ENCODE measurements at regions not wholly inside any gene's neighbourhood (a gene's known extent, or its start where the extent isn't known, plus 50 kb on each side); places are given as distances from the start of the nearest gene placed in this dataset.
A peak's percentile ranks its signal among the peaks of the same experiment; 100 is the strongest.
"Not testable (repeated sequence)": the region's sequence is repeated elsewhere in the genome, so short reads cannot be mapped to it uniquely, and the experiment has no call there.

DNA sequence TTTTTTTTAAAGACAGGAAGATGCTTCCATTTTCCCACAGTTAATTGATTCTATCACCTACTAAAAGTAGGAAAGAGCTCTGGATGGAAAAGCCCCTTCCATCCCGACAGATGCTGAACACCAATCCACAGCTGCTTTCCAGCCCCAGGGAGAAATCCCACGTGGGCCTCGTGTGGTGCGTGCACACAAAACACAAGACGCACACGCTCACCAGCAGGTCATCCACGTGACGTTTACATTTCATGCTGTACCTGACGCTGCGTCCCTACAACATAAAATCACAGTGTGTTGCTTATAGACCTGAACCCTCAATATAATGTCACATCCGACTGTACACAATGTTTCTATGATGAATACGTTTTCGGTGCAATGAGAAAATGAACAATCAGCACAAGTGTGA lies 50.2 kb upstream of the DACT2 start:
- DNase-seq (ENCODE audit: low read depth), result no peak

GRCh38 chr6:168370310-168370991 lies 50.9 kb upstream of the DACT2 start:
- peak; percentile 11 for DNase-seq (ENCODE audit: low read depth)

DNA sequence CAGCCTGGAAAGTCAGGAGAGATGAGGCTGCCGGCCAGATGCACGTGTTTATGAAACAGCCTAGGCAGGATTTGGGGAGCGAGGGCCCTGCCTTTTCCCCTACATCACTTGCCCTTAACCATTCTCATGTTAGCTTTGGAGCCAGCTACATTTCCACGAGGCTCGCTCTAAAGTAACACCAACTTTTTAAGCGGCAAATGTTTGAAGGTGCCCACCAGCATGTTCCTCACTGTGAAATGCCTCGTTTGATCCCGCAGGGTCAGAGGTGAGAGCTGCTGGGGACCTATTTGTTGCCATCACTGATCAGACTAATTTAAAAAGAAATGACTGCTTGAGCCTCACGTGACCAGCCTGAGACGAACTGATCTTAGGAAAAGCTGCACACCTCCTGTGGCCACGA lies 51.6 kb upstream of the DACT2 start:
- no peak for DNase-seq (ENCODE audit: low read depth)

DNA sequence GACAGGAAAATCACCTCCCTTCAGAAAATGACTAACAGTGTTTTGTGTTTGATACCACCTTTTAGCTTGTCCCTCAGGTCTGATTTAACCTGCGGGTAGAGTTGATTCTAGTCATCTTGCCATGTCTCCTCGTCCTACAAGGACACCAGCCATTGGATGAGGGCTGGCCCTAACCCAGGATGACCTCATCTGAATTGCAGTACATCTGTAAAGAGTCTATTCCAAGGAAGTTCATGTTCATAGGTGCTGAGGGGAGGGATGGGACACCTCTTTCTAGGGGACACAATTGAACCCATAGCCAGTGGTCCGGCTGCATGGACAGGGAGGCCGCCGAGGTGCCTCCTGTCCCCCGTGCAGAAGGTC lies 52.0 kb upstream of the DACT2 start:
- no peak for DNase-seq (ENCODE audit: low read depth)

- DNase-seq (ENCODE audit: low read depth), result no peak
These were observed 52.6 kb upstream of the DACT2 start for GRCh38 chr6:168371981-168372711.

DNA sequence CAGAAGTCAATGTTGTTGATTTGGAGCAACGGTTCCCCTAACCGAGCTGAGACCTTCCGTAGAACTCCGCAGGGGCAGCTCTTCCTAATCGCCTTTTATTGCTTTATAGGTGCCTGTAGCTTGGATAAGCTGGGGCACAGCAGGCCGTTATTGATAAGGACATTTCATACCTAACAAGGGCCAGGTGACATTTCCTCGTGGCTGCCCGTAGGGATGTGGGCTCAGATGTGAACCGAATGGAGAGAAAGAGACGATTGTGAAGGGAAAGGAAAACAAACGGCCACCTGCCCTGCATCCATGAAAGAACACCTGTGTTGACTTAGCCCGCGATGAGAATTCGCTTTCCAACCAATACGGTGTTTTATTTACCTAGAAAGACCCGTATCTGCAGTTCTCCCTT lies 53.3 kb upstream of the DACT2 start:
- no peak for DNase-seq (ENCODE audit: low read depth)

DNA sequence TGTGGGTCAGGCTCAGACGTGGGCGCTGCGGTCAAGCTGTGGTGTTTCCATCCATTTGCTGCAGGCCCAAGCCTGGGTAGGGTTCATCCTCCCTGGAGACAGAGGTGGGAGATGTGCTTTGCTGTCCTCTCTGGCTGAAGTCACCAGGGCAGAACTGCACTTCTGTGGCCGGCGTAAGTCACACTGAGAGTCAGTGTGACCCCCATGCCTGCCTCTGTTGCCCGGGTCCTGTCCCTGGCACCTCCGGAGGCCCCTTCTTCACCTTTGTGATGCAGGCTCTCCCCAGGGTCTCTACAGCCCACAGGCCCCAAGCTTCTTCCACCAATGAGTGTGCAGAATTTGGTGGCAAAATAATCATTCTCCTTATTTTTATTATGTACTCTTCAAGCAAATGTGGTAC lies 53.8 kb upstream of the DACT2 start:
- DNase-seq (ENCODE audit: low read depth), result no peak

DNA sequence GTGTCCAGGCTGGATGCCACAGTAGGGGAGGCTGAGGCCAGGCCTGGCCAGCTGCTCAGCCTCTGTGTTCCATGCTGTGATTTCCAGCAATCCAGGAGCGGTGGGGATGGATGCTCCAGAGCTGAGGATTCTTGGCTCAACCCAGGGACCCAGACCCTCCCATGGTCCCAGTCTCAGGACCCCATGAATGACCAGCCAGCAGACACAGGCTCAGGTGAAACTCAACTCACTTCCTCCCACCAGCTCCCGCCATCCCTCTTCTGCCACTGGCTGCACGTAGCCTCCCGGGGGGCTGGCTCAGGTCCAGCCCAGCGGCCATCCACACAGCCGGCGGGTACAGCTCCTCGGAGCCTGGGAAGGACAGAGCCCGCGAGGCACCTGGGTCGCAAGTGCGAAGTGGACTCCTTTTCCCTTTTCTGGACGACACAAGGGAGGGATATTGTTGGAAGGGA lies 54.5 kb upstream of the DACT2 start:
- no peak for DNase-seq (ENCODE audit: low read depth)

- DNase-seq (ENCODE audit: low read depth), result no peak
These were observed 55.0 kb upstream of the DACT2 start for GRCh38 chr6:168374541-168375071.

DNA sequence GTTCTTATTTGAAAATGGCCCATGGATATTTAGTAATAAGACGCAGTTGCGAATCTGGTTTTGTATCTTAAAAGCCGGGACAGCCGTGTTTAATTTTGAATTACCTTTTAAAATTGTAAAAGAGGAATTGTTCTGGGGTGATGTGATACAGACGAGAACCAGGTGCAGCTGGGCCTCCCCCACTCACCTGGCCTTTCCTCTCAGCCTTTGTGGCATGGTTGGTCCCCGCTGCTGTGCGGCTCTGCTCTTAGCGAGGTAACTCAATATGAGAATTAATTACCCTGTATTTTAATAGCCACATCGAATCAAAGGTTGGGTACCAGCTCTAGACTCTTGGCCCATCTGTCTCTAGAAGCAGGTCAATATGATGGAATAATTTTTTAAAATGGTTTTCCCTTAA lies 56.5 kb upstream of the DACT2 start:
- DNase-seq (ENCODE audit: low read depth), result no peak

DNA sequence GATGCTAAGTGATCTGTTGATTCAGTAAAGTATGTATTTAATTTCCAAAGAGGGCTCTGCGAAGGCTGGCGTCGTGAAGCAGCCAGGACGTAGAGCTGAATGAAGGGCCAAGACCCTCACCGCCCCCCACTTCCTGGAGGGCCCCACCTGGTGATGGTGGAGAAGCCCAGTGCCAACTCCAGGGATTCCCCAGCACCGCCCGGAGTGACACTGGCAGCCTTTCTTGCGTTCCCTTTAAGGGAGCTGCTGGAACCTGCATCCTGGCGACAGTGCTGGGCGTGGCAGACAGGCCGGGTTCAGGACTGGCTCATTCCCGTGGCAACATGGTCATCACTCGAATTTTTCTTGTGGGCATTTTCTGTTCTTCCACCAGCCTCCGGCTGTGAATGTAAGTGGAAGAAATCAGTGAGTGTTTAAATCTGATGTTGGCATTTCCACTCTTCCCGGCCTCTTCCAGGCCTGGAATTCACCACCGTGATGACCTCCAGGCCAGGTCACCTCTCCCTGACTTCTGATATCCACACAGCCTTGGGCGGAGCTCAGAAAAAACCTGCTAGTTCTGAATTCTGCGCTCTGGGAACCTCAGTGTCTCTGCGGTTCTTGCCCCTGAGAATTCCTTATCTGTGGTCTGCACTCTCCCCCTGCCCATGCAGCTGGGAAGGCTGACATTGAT lies 57.4 kb upstream of the DACT2 start:
- no peak for DNase-seq (ENCODE audit: low read depth)

DNA sequence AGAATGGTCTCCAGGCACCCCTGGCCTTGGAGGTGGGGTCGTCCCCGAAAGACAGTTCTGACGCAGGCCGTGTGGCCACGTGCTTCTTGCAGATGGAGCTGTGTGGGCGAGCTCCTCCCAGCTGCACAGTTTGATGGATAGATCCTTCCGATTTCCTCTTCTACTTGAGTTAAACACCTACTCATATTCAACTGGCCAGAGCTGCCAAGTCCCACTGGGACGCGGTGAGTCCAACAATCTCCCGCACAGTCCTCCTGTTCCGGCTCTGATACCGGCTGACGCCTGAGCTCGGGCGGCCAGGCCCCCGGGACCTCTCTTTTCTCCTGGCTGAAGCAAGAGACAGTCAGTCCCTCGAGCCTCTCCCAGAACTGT lies 57.9 kb upstream of the DACT2 start:
- DNase-seq (ENCODE audit: low read depth), result no peak

DNA sequence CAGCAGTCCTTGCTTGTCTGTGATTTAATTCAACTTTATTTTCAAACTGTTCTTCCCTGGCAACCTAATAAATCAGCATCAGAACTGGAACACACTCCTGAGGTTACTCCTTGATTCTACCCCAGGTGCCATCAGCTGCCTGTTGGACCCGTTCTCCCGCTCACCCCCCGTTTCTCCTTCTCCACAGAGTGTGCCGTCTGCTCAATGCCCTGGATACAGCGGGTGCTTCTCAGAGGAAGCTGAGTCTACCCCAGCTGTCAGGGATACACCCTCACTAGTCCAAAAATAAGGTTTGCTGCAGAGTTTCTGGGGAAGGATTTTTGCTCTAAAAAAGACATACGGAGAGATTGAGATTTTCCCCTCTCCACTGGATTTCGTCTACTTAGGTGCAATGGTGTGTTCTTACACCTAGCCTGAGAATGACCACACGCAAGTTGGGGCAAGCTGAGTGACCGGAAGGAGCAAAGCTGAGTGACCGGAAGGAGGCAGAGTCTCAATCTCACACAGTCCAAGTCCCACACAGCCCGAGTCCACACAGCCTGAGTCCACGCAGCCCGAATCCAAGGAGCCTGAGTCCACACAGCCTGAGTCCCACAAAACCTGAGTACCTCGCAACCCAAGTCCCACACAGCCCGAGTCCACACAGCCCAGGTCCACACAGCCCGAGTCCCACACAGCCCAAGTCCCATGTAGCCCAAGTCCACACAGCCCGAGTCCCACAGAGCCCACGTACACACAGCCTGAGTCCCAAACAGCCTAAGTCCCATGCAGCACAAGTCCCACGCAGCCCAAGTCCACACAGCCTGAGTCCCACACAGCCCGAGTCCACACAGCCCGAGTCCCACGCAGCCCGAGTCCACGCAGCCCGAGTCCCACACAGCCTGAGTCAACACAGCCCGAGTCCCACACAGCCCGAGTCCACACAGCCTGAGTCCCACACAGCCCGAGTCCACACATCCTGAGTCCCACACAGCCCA lies 58.6 kb upstream of the DACT2 start:
- no peak for DNase-seq (ENCODE audit: low read depth)

GRCh38 chr6:168379579-168379978 lies 60.0 kb upstream of the DACT2 start:
- not testable (repeated sequence) for DNase-seq (ENCODE audit: low read depth)

GRCh38 chr6:168380166-168380955 lies 60.6 kb upstream of the SMOC2 start:
- DNase-seq (ENCODE audit: low read depth), result not testable (repeated sequence)

DNA sequence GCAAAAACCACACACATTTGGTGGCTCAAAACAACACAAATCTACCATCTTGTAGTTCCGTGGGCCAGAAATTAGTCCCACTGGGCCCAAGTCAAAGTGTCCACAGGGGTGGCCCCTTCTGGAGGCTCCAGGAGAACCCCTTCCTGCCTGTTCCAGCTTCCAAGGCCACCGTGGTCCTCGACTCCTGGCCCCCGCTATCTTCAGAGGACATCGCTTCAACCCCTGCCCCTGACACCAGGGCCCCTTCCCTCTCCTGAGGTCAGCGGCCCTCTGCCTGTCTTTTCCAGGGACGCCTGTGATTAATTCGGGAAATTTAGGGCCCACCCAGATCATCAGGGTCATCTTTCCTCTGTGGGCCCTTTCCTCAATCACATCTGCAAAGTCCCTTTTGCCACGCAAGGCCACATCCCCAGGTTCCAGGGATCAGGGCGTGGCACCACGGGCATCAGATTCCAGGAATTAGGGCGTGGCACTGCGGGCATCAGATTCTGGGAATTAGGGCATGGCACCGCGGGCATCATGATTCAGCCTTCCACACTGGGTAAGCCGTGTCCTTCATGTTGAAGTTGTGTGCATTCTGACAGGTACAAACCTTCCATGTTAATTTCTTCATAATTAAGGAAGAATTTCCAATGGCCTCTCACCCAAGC lies 59.9 kb upstream of the SMOC2 start:
- no peak for DNase-seq (ENCODE audit: low read depth)

DNA sequence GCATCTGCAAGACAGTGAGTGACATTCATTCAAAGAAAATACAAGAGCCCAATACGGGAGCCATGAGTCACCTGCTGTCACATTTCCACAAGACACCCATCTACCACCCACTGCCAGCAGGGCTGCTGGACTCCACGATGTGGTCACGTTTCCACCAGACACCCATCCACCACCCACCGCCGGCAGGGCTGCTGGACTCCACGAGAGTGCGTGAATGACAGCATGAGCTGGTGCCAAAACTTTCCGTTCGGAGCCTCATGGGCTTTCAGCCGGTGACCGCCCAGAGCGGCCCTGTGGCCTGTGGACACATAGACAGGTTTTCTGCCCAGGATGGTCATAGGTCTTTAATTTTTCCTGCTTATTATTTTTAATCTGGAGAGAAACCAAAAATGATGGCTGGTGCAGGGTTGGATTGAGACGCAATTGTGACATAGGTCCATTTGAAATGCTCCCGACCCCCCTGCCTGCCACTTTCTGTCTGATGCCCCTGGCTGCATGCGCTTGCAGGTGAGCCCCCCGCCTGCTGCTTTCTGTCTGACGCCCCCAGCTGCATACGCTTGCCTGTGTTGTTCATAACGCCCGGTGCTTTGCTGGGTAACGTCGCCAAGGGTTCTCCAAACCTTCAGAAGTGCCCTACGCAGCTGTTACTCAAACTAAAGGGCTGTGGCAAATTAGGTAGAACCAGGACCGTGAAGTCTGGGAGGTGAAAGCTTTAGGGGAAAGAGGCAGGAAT lies 59.1 kb upstream of the SMOC2 start:
- DNase-seq (ENCODE audit: low read depth), result no peak

DNA sequence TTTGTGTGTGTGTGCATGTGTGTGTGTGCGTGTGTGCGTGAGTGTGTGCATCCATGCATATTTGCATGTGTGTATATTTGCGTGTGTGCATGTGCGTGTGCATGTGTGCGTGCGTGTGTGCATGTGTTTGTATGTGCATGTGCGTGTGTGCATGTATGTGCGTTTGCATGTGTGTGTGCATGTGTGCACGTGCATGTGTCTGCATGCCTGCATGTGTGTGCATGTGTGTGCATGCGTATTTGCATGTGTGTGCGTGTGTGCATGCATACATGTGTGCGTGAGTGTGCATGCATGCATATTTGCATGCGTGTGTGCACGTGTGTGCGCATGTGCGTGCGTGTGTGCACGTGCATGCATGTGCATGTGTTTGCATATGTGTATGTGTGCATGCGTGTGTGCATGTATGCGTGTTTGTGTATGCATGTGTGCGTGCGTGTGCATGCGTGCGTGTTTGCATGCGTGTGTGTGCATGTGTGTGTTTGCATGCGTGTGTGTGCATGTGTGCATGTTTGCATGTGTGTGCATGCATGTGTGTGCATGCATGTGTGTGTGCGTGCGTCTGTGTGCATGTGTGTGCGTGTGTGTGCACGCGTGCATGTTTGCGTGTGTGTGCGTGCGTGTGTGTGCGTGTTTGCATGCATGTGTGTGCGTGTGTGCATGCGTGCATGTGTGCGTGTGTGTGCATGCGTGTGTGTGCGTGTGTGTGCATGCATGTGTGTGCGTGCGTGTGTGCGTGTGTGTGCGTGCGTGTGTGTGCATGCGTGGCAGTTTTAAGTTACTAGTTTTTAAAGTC lies 57.7 kb upstream of the SMOC2 start:
- DNase-seq (ENCODE audit: low read depth), result no peak
